ENCODE measurements at regions not wholly inside any gene's neighbourhood (a gene's known extent, or its start where the extent isn't known, plus 50 kb on each side); places are given as distances from the start of the nearest gene placed in this dataset.
"Not testable (repeated sequence)": the region's sequence is repeated elsewhere in the genome, so short reads cannot be mapped to it uniquely, and the experiment has no call there.

DNA sequence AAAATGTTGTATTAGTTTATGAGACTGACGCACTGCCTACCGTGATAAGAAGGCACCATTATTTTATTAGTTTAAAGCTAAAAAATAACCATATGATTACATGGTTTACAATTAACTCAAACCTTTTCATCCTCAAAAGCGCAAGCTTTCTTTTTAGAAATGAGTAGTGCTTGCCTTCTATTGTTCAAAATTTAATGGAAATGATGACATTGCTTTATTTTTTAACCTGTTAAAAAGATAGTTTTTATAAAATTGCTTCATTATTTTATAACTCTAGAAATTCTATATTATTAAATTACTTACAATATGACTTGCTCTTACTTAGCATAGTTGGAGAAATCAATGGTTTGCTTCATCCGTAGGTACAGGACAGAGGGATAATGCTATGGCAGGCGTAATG is 78.7 kb upstream of the HDDC2 start:
- POLR2A ChIA-PET (ENCODE audit: low non-redundant PET): no interaction called here
- CTCF ChIA-PET: no interaction called here
- TF ChIP-seq, protein P1, sequence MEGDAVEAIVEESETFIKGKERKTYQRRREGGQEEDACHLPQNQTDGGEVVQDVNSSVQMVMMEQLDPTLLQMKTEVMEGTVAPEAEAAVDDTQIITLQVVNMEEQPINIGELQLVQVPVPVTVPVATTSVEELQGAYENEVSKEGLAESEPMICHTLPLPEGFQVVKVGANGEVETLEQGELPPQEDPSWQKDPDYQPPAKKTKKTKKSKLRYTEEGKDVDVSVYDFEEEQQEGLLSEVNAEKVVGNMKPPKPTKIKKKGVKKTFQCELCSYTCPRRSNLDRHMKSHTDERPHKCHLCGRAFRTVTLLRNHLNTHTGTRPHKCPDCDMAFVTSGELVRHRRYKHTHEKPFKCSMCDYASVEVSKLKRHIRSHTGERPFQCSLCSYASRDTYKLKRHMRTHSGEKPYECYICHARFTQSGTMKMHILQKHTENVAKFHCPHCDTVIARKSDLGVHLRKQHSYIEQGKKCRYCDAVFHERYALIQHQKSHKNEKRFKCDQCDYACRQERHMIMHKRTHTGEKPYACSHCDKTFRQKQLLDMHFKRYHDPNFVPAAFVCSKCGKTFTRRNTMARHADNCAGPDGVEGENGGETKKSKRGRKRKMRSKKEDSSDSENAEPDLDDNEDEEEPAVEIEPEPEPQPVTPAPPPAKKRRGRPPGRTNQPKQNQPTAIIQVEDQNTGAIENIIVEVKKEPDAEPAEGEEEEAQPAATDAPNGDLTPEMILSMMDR (conservative IDR thresholded peaks at IDR 0.05; ENCODE audit: low read depth, low read length): no peak
- no peak for TF ChIP-seq EZH2 (IDR thresholded peaks at IDR 0.05; ENCODE audit: borderline replicate concordance, low read depth, low read length, poor library complexity, severe bottlenecking)
- intact Hi-C loops (cut with micrococcal nuclease; ENCODE audit: unreplicated experiment): no loop called here
- no peak overlapping the region for H3K27ac ChIP-seq (ENCODE audit: low read depth, low read length, poor library complexity, severe bottlenecking)
- no peak overlapping the region for H3K4me3 ChIP-seq (ENCODE audit: low read depth, low read length, poor library complexity, severe bottlenecking)
- H3K9me3 ChIP-seq (ENCODE audit: low read depth, low read length, poor library complexity, severe bottlenecking): no peaks in the 10 kb centered on the region
- no TSS peak for BruUV-seq (replicated peaks)
- no peaks in the 10 kb centered on the region for H3K4me1 ChIP-seq (ENCODE audit: insufficient read depth, low read length, poor library complexity, severe bottlenecking)
- no peaks in the 10 kb centered on the region for H3K36me3 ChIP-seq (ENCODE audit: insufficient read depth, low read length, poor library complexity, severe bottlenecking)
- H3K27me3 ChIP-seq (replicated peaks; ENCODE audit: insufficient read depth, low read depth, low read length, poor library complexity): peaks cover 26% of the 10 kb centered on the region
- no peak for DNase-seq (ENCODE audit: low spot score)

DNA sequence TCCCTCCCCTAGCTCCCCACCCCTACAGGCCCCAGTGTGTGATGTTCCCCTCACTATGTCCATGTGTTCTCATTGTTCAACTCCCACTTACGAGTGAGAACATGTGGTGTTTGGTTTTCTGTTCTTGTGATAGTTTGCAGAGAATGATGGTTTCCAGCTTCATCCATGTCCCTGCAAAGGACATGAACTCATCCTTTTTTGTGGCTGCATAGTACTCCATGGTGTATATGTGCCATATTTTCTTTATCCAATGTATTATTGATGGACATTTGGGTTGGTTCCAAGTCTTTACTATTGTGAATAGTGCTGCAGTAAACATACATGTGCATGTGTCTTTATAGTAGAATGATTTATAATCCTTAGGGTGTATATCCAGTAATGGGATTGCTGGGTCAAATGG is 84.6 kb upstream of the HDDC2 start:
- POLR2A ChIA-PET (ENCODE audit: low non-redundant PET); intact Hi-C loops (cut with micrococcal nuclease; ENCODE audit: unreplicated experiment): not testable (repeated sequence)

GRCh38 chr6:125392682-125393081 is 90.9 kb upstream of the HDDC2 start:
- TF ChIP-seq, protein P1 (conservative IDR thresholded peaks at IDR 0.05; ENCODE audit: low read depth, low read length): no peak
- no peak for TF ChIP-seq EZH2 (IDR thresholded peaks at IDR 0.05; ENCODE audit: borderline replicate concordance, low read depth, low read length, poor library complexity, severe bottlenecking)
- ChIA-PET CTCF (no interaction called here), POLR2A (ENCODE audit: low non-redundant PET) (no interaction called here)
- no peaks in the 10 kb centered on the region for H3K27me3 ChIP-seq (replicated peaks; ENCODE audit: insufficient read depth, low read depth, low read length, poor library complexity)
- H3K27ac ChIP-seq (ENCODE audit: low read depth, low read length, poor library complexity, severe bottlenecking): no peak overlapping the region
- no peak for DNase-seq (ENCODE audit: low spot score)
- H3K4me1 ChIP-seq (ENCODE audit: insufficient read depth, low read length, poor library complexity, severe bottlenecking): no peaks in the 10 kb centered on the region
- H3K36me3 ChIP-seq (ENCODE audit: insufficient read depth, low read length, poor library complexity, severe bottlenecking): no peaks in the 10 kb centered on the region
- intact Hi-C loops (cut with micrococcal nuclease; ENCODE audit: unreplicated experiment): no loop called here
- no peaks in the 10 kb centered on the region for H3K9me3 ChIP-seq (ENCODE audit: low read depth, low read length, poor library complexity, severe bottlenecking)
- no TSS peak for BruUV-seq (replicated peaks)
- no peak overlapping the region for H3K4me3 ChIP-seq (ENCODE audit: low read depth, low read length, poor library complexity, severe bottlenecking)

More for the DNA sequence above, 84.6 kb upstream of the HDDC2 start:
- DNase-seq (ENCODE audit: low spot score); H3K27ac ChIP-seq (ENCODE audit: low read depth, low read length, poor library complexity, severe bottlenecking); H3K4me3 ChIP-seq (ENCODE audit: low read depth, low read length, poor library complexity, severe bottlenecking); H3K36me3 ChIP-seq (ENCODE audit: insufficient read depth, low read length, poor library complexity, severe bottlenecking); H3K4me1 ChIP-seq (ENCODE audit: insufficient read depth, low read length, poor library complexity, severe bottlenecking); H3K27me3 ChIP-seq (replicated peaks; ENCODE audit: insufficient read depth, low read depth, low read length, poor library complexity); BruUV-seq (replicated peaks); H3K9me3 ChIP-seq (ENCODE audit: low read depth, low read length, poor library complexity, severe bottlenecking); CTCF ChIA-PET: not testable (repeated sequence)

- Histone ChIP-seq H3K27ac (ENCODE audit: low read depth, low read length, poor library complexity, severe bottlenecking) (no peak overlapping the region), H3K9me3 (ENCODE audit: low read depth, low read length, poor library complexity, severe bottlenecking) (no peaks in the 10 kb centered on the region), H3K4me3 (ENCODE audit: low read depth, low read length, poor library complexity, severe bottlenecking) (no peak overlapping the region), H3K4me1 (ENCODE audit: insufficient read depth, low read length, poor library complexity, severe bottlenecking) (no peaks in the 10 kb centered on the region), H3K27me3 (replicated peaks; ENCODE audit: insufficient read depth, low read depth, low read length, poor library complexity) (no peaks in the 10 kb centered on the region), H3K36me3 (ENCODE audit: insufficient read depth, low read length, poor library complexity, severe bottlenecking) (no peaks in the 10 kb centered on the region)
- TF ChIP-seq EZH2 (IDR thresholded peaks at IDR 0.05; ENCODE audit: borderline replicate concordance, low read depth, low read length, poor library complexity, severe bottlenecking): no peak
- TF ChIP-seq, protein P1 (conservative IDR thresholded peaks at IDR 0.05; ENCODE audit: low read depth, low read length): no peak
- intact Hi-C loops (cut with micrococcal nuclease; ENCODE audit: unreplicated experiment): no loop called here
- ChIA-PET CTCF (no interaction called here), POLR2A (ENCODE audit: low non-redundant PET) (no interaction called here)
- DNase-seq (ENCODE audit: low spot score): no peak
- BruUV-seq (replicated peaks): no TSS peak
Measured at GRCh38 chr6:125393449-125393858, 91.7 kb upstream of the HDDC2 start.
